ENCODE measurements at regions not wholly inside any gene's neighbourhood (a gene's known extent, or its start where the extent isn't known, plus 50 kb on each side); places are given as distances from the start of the nearest gene placed in this dataset.

GRCh38 chr2:53397085-53397484, 370.5 kb upstream of the CHAC2 start:
- TF ChIP-seq POLR2A (IDR thresholded peaks at IDR 0.05) = no peak
- TF ChIP-seq CTCF (IDR thresholded peaks at IDR 0.05) = no peak
- no peak for TF ChIP-seq POLR2AphosphoS5 (IDR thresholded peaks at IDR 0.05)
- no peak for TF ChIP-seq EP300 (IDR thresholded peaks at IDR 0.05)

Data from suprapubic skin (tissue), 4 donors.